Testis (tissue), 2 donors: ENCODE measurements at regions not wholly inside any gene's neighbourhood (a gene's known extent, or its start where the extent isn't known, plus 50 kb on each side); places are given as distances from the start of the nearest gene placed in this dataset.

Experiments used
- POLR2A ChIP-seq: fragments of 450-650 bp; IDR thresholded peaks from one replicate; pipeline ENCODE4 v1.6.1; 2017; ENCODE audit warnings: antibody characterized with exemption, mild to moderate bottlenecking, moderate library complexity
- TF ChIP-seq, protein P1 (sequence below), 3 experiments: fragments of 450-650 bp in 2 of 3; fragments of 200-600 bp in 1 of 3; sonication (generic) in 1 of 3; IDR thresholded peaks; one replicate each; pipeline ENCODE4 v1.5.1; 2016 to 2019; ENCODE audit warnings: antibody characterized with exemption in 3 of 3, mild to moderate bottlenecking in 2 of 3, moderate library complexity in 1 of 3

DNA sequence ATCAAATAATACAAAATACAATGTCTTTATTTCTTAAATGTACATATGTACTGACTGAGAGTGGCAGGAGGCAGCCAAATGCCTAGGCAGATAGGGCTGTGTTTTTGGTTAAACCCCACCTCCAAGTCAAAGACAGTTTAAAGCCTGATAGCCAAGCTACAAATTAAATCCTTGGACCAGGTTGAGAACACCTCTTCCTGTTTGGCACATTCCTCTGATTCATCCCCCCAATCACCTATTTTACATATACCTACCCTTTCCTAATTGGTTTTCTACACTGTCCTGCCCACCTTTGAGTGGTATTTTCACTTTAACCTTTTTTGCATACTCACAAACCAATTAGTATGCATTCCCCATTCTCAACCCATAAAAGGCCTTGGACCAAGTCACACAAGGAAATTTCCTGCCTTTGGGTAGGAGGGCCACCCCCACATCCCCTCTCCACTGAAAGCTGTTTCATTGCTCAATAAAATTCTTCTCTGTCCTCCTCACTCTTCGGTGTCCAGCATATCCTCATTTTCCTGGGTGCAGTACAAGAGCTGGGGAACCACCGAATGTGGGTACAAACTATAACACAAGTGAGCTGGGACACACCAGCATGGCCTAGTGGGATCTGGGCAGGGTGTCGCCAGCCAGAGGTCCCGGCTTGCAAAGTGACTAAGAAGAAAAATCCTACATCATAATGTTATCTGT, 149.1 kb downstream of the UBE2E3 start:
- TF ChIP-seq, protein P1, sequence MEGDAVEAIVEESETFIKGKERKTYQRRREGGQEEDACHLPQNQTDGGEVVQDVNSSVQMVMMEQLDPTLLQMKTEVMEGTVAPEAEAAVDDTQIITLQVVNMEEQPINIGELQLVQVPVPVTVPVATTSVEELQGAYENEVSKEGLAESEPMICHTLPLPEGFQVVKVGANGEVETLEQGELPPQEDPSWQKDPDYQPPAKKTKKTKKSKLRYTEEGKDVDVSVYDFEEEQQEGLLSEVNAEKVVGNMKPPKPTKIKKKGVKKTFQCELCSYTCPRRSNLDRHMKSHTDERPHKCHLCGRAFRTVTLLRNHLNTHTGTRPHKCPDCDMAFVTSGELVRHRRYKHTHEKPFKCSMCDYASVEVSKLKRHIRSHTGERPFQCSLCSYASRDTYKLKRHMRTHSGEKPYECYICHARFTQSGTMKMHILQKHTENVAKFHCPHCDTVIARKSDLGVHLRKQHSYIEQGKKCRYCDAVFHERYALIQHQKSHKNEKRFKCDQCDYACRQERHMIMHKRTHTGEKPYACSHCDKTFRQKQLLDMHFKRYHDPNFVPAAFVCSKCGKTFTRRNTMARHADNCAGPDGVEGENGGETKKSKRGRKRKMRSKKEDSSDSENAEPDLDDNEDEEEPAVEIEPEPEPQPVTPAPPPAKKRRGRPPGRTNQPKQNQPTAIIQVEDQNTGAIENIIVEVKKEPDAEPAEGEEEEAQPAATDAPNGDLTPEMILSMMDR (IDR thresholded peaks at IDR 0.05): no peak
- TF ChIP-seq POLR2A: no peak
